Calu3 (cell line): ENCODE measurements at regions not wholly inside any gene's neighbourhood (a gene's known extent, or its start where the extent isn't known, plus 50 kb on each side); places are given as distances from the start of the nearest gene placed in this dataset.

Experiments used
- BruUV-seq: library from RNA; stranded (reverse); fragments of 400-500 nt; replicated peaks from 2 replicates; lab custom pipeline; 2021; lab: Mats Ljungman, UMichigan
- CTCF ChIA-PET: fragments of 300-600 bp; sonication (Branson Sonifier 250); formaldehyde crosslinking; loops from one replicate; lab custom pipeline; 2022; ENCODE audit warnings: antibody characterized with exemption; lab: Charles Lee
- DNase-seq: peaks from one replicate; pipeline ENCODE4 v3.0.0; 2022
- H3K27ac Mint-ChIP-seq: one replicate; pipeline ENCODE4 v1.8.0; 2022; ENCODE audit warnings: mixed read lengths; ENCODE audit not compliant: unreplicated experiment
- H3K27me3 Mint-ChIP-seq: one replicate; pipeline ENCODE4 v1.8.0; 2022; ENCODE audit warnings: mixed read lengths; ENCODE audit not compliant: unreplicated experiment
- H3K36me3 Mint-ChIP-seq: one replicate; pipeline ENCODE4 v1.8.0; 2022; ENCODE audit warnings: mild to moderate bottlenecking, moderate library complexity, mixed read lengths; ENCODE audit not compliant: insufficient read depth, unreplicated experiment
- H3K4me1 Mint-ChIP-seq: one replicate; pipeline ENCODE4 v1.8.0; 2022; ENCODE audit warnings: mild to moderate bottlenecking, low read depth, mixed read lengths; ENCODE audit not compliant: unreplicated experiment
- H3K4me3 Mint-ChIP-seq: one replicate; pipeline ENCODE4 v1.8.0; 2022; ENCODE audit warnings: mild to moderate bottlenecking, low read depth, moderate library complexity, mixed read lengths; ENCODE audit not compliant: unreplicated experiment
- H3K9me3 Mint-ChIP-seq: one replicate; pipeline ENCODE4 v1.8.0; 2022; ENCODE audit warnings: low read depth, mixed read lengths; ENCODE audit not compliant: unreplicated experiment
- intact Hi-C: fragments of 100-400 bp; cut with micrococcal nuclease; formaldehyde crosslinking; loops from one replicate; pipeline ENCODE4 v1.10.0; 2022; ENCODE audit not compliant: unreplicated experiment
- TF ChIP-seq, protein P1 (sequence below): fragments of 200-600 bp; IDR thresholded peaks from one replicate; pipeline ENCODE4 v1.8.0; 2022; ENCODE audit warnings: antibody characterized with exemption; ENCODE audit not compliant: unreplicated experiment

DNA sequence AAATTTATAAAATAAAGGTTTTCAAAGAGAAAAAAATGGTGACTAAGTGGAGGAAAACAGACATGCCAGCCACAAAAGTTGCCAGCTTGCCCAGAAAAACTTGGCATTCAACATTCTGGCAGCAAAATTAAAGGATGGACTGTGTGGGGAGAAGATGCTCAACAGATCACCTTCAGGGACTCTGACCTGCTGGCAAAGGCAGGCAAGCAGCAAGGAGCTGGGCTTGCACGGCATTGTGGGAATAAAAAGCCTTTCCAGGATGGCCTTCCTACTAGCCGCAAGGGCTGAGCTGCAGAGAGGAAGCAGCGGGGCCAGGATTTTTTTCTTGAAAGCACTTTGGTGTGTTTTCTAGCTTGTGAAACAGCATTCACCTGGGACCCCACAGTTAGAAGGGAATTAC lies 101.9 kb upstream of the CACNA2D3 start:
- no peak overlapping the region for H3K4me3 Mint-ChIP-seq
- H3K36me3 Mint-ChIP-seq = no peaks in the 10 kb centered on the region
- H3K27ac Mint-ChIP-seq = no peak overlapping the region
- intact Hi-C loops = no loop called here
- CTCF ChIA-PET = no interaction called here
- H3K27me3 Mint-ChIP-seq = peaks cover 34% of the 10 kb centered on the region
- H3K9me3 Mint-ChIP-seq = no peaks in the 10 kb centered on the region
- H3K4me1 Mint-ChIP-seq = no peaks in the 10 kb centered on the region
- no peak for DNase-seq
- TF ChIP-seq, protein P1, sequence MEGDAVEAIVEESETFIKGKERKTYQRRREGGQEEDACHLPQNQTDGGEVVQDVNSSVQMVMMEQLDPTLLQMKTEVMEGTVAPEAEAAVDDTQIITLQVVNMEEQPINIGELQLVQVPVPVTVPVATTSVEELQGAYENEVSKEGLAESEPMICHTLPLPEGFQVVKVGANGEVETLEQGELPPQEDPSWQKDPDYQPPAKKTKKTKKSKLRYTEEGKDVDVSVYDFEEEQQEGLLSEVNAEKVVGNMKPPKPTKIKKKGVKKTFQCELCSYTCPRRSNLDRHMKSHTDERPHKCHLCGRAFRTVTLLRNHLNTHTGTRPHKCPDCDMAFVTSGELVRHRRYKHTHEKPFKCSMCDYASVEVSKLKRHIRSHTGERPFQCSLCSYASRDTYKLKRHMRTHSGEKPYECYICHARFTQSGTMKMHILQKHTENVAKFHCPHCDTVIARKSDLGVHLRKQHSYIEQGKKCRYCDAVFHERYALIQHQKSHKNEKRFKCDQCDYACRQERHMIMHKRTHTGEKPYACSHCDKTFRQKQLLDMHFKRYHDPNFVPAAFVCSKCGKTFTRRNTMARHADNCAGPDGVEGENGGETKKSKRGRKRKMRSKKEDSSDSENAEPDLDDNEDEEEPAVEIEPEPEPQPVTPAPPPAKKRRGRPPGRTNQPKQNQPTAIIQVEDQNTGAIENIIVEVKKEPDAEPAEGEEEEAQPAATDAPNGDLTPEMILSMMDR = no peak
- no TSS peak for BruUV-seq

DNA sequence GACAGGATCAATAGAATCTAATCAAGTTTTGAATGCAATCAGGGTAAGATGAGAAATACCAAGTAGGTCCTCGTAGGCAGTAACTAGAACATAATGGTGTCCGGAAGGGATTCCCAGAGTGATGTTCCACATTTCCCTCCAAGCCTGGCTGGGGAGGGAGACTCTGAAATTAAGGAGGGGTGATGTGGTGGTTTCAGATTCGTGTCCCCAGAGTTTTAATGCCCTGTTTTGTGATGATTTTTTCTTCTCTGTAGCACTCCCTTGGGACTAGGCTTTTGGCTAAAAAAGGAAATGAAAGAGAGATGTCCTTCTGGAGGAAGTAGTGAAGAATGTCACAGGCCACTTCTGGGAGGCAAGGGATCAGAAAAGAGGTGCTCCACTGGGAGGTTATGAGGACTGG lies 108.3 kb upstream of the CACNA2D3 start:
- Mint-ChIP-seq H3K27ac (no peak overlapping the region), H3K27me3 (peaks cover 30% of the 10 kb centered on the region), H3K4me3 (no peak overlapping the region), H3K36me3 (no peaks in the 10 kb centered on the region), H3K4me1 (no peaks in the 10 kb centered on the region), H3K9me3 (no peaks in the 10 kb centered on the region)
- no peak for DNase-seq
- TF ChIP-seq, protein P1 = no peak
- CTCF ChIA-PET = no interaction called here
- no TSS peak for BruUV-seq
- intact Hi-C loops = no loop called here

DNA sequence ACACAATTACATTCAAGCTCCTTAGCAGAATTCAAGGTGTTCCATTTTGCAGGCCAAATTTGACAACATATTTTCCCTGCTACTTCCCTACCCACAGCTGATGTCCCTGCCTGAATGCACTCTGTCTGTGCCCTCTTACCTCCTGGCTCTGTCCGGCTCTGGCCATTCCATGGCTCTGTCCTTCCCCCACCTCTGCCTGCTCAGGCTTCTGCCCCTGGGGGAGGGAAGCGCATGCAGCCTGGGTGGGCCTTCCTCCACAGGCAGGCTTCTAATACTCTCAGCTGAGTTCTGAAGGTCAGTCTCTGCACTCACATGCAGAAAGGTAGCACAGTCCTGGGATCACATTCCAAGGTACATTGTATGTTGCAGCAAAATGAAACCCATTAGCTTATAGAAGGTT lies 113.6 kb upstream of the CACNA2D3 start:
- BruUV-seq = no TSS peak
- H3K27ac Mint-ChIP-seq = no peak overlapping the region
- DNase-seq = no peak
- H3K9me3 Mint-ChIP-seq = peaks cover 2% of the 10 kb centered on the region
- no peaks in the 10 kb centered on the region for H3K4me1 Mint-ChIP-seq
- no peaks in the 10 kb centered on the region for H3K36me3 Mint-ChIP-seq
- H3K27me3 Mint-ChIP-seq = peaks cover 32% of the 10 kb centered on the region
- CTCF ChIA-PET = no interaction called here
- intact Hi-C loops = no loop called here
- H3K4me3 Mint-ChIP-seq = no peak overlapping the region
- TF ChIP-seq, protein P1 = no peak

DNA sequence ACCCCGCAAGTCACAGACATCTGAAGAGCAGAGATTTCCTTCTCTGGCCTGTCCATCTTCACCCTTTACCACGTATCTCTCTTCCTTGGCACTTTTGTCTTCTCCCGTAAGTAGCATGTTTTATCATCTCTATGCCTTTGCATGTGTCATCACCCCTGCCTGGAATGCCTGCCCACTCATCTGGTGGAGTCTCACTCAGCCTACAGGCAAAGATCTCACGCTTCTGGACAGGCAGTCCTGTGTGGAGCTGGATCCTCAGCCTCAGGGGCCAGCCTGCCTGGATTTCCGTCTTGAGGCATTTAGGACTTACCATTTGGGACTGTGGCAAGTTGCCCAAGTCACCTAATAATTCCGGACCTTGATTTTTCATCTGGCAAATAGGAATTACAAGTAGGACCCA lies 114.3 kb upstream of the CACNA2D3 start:
- TF ChIP-seq, protein P1 = no peak
- H3K4me1 Mint-ChIP-seq = no peaks in the 10 kb centered on the region
- no peaks in the 10 kb centered on the region for H3K36me3 Mint-ChIP-seq
- intact Hi-C loops = no loop called here
- H3K9me3 Mint-ChIP-seq = peaks cover 2% of the 10 kb centered on the region
- no peak overlapping the region for H3K4me3 Mint-ChIP-seq
- no TSS peak for BruUV-seq
- H3K27me3 Mint-ChIP-seq = peaks cover 33% of the 10 kb centered on the region
- CTCF ChIA-PET = no interaction called here
- H3K27ac Mint-ChIP-seq = no peak overlapping the region
- DNase-seq = no peak
